Nephron progenitor cell (in vitro differentiated cells): ENCODE measurements at regions not wholly inside any gene's neighbourhood (a gene's known extent, or its start where the extent isn't known, plus 50 kb on each side); places are given as distances from the start of the nearest gene placed in this dataset.

ENCODE experiments used
- DNase-seq: peaks from one replicate; pipeline ENCODE4 v3.0.0; 2021
- H3K27ac Mint-ChIP-seq: 2 replicates; pipeline ENCODE4 v1.8.0; 2021; ENCODE audit warnings: mild to moderate bottlenecking, moderate library complexity, mixed read lengths
- H3K27me3 Mint-ChIP-seq: 2 replicates; pipeline ENCODE4 v1.8.0; 2021; ENCODE audit warnings: mild to moderate bottlenecking, low read depth, mixed read lengths; ENCODE audit not compliant: poor library complexity
- H3K36me3 Mint-ChIP-seq: 2 replicates; pipeline ENCODE4 v1.8.0; 2021; ENCODE audit warnings: low read depth, mixed read lengths
- H3K4me1 Mint-ChIP-seq: 2 replicates; pipeline ENCODE4 v1.8.0; 2021; ENCODE audit warnings: mixed read lengths
- H3K4me3 Mint-ChIP-seq: 2 replicates; pipeline ENCODE4 v1.8.0; 2021; ENCODE audit warnings: mild to moderate bottlenecking, moderate library complexity, mixed read lengths
- H3K9me3 Mint-ChIP-seq: 2 replicates; pipeline ENCODE4 v1.8.0; 2021; ENCODE audit warnings: mild to moderate bottlenecking, moderate library complexity, mixed read lengths
- TF ChIP-seq, protein P1 (sequence below): fragments of 200-600 bp; sonication (generic); IDR thresholded peaks from 2 replicates; pipeline ENCODE4 v1.5.0; 2021; ENCODE audit warnings: antibody characterized with exemption

DNA sequence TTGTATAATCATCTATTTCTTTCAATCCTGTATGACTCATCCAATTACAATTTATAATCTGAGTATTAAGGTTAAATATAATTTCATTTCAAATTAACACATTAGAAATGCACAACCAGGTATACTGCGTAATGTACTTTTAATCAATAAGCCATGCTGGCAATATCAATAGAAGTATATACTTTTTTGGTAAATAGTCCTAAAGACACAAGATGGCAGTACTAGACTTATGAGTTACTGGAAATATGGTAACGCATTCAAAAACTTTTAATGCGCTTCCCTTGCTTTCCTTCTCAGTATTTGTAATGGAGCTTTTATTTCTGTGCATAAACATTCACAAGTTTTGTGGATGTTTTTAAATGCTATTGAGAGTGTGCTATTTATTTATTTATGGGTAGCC is 1162.0 kb upstream of the TMPRSS15 start:
- no peaks in the 10 kb centered on the region for H3K27me3 Mint-ChIP-seq
- no peak for DNase-seq
- H3K36me3 Mint-ChIP-seq, result no peaks in the 10 kb centered on the region
- TF ChIP-seq, protein P1, sequence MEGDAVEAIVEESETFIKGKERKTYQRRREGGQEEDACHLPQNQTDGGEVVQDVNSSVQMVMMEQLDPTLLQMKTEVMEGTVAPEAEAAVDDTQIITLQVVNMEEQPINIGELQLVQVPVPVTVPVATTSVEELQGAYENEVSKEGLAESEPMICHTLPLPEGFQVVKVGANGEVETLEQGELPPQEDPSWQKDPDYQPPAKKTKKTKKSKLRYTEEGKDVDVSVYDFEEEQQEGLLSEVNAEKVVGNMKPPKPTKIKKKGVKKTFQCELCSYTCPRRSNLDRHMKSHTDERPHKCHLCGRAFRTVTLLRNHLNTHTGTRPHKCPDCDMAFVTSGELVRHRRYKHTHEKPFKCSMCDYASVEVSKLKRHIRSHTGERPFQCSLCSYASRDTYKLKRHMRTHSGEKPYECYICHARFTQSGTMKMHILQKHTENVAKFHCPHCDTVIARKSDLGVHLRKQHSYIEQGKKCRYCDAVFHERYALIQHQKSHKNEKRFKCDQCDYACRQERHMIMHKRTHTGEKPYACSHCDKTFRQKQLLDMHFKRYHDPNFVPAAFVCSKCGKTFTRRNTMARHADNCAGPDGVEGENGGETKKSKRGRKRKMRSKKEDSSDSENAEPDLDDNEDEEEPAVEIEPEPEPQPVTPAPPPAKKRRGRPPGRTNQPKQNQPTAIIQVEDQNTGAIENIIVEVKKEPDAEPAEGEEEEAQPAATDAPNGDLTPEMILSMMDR, result no peak
- H3K9me3 Mint-ChIP-seq, result no peaks in the 10 kb centered on the region
- H3K4me1 Mint-ChIP-seq, result no peaks in the 10 kb centered on the region
- H3K4me3 Mint-ChIP-seq, result no peak overlapping the region
- no peak overlapping the region for H3K27ac Mint-ChIP-seq

DNA sequence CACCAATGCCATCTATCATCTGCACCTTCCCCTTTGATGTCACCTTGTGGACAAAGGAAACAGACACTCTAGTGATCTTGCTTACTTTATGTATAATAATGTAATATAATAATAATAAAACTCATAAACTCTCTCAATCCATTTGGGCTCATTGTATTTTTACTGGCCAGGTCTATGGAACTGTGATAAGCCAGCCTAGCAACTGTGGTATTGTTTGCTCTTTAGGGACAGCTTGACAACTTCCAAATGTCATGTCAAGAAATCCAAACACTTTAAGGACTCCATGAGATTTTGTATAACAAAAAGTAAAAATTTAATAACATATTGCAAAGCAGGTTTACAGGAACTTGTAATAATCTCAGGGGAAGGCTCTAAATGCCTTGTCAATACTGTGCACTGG is 1163.4 kb upstream of the TMPRSS15 start:
- Mint-ChIP-seq H3K36me3 (no peaks in the 10 kb centered on the region), H3K27ac (no peak overlapping the region), H3K4me1 (no peaks in the 10 kb centered on the region), H3K4me3 (no peak overlapping the region), H3K27me3 (no peaks in the 10 kb centered on the region), H3K9me3 (no peaks in the 10 kb centered on the region)
- no peak for DNase-seq
- TF ChIP-seq, protein P1, result no peak

DNA sequence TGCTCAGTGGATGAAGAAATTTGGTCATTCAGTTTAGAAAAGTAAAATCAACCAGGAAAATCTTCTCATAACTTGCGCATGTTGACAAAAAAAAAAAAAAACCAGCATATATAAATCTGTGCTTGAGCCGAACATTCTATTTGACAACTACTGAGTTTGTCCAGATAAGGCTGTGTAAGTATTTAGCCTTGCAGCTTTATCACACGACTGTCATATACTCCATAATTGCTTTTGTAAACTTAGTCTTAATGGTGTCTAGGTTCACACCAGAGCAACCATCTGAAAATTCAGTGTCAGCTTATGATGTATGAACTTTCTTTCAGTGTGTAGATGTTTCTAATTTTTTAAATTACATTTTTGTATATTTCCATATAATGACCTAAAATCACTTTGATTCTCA is 1173.8 kb upstream of the TMPRSS15 start:
- Mint-ChIP-seq H3K27me3 (no peaks in the 10 kb centered on the region), H3K4me1 (no peaks in the 10 kb centered on the region), H3K9me3 (no peaks in the 10 kb centered on the region), H3K36me3 (no peaks in the 10 kb centered on the region), H3K4me3 (no peak overlapping the region), H3K27ac (no peak overlapping the region)
- TF ChIP-seq, protein P1, result no peak
- DNase-seq, result no peak

DNA sequence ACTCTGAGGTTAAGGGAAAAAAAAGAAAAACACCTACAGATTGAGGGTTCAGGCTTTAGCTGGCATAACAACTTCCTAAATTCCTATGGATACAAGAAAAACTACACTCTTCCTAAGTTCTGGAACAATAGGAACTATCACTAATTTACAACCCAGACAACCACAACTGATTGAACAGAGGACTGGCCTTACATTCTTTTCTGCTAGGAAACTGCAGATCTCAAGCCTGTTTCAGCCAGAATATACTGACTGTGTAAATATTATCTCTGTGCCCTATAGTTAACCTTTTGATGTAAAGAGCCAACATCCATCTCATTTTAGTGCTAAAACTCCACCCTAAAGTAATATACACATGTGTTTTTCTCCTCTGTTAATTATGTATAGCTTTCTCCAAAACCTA is 1186.5 kb upstream of the TMPRSS15 start:
- H3K9me3 Mint-ChIP-seq, result no peaks in the 10 kb centered on the region
- TF ChIP-seq, protein P1, result no peak
- H3K4me1 Mint-ChIP-seq, result peaks cover 13% of the 10 kb centered on the region
- H3K27me3 Mint-ChIP-seq, result no peaks in the 10 kb centered on the region
- H3K27ac Mint-ChIP-seq, result no peak overlapping the region
- no peak for DNase-seq
- H3K36me3 Mint-ChIP-seq, result no peaks in the 10 kb centered on the region
- H3K4me3 Mint-ChIP-seq, result no peak overlapping the region

DNA sequence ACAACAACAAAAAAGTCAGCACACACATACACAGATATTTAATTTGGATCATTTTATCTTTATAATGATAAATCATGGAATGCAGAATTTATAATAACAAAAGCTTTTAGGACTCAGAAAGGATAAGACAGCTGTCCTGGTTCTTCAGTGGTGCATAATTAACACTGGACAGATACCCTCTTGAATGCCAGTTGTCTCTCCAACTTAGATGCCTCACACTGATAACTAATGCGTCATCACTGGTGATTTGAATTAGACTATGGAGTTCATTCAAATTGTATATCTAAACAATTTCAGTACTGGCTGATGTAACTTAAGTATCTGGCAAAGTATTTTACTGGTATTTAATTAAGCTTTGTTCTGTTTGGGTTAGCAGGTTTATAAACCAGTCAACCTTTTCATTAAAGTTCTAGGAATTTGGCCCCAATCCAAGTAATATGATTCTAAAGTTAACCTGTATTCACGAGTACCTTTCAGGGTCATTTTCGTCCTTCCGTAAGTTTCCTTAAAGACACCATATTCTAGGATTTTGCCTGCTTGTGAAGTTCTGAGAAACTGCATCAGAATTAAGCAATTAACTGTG is 1199.5 kb upstream of the TMPRSS15 start:
- Mint-ChIP-seq H3K27me3 (no peaks in the 10 kb centered on the region), H3K4me1 (peaks cover 1% of the 10 kb centered on the region), H3K9me3 (no peaks in the 10 kb centered on the region), H3K36me3 (no peaks in the 10 kb centered on the region), H3K27ac (no peak overlapping the region), H3K4me3 (no peak overlapping the region)
- DNase-seq, result no peak
- TF ChIP-seq, protein P1, result no peak

DNA sequence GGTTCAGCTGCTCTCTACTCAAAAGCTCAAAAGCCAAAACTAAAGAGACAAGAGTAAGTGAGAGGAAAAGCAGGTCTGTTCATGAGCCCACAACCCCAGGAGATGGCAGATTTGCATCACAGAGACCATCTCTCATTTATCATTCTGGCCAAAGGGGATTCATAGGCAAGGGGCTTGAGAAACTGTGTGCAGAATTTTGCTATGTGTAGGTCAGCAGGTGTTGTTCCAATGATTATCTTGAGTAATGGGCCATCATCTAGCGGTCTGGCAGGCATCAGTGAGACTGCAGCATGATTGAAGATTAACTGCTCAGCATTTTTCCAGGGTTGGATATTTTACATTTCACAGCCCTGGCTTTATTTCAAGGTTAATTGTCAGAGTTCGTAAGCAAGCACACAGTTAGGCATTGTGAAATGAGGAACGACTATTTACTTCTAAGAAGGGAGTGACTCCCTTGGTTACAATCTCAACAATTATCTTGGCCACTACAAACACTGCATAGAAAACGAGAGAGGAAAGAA is 1204.6 kb upstream of the TMPRSS15 start:
- Mint-ChIP-seq H3K36me3 (no peaks in the 10 kb centered on the region), H3K27me3 (no peaks in the 10 kb centered on the region), H3K4me3 (no peak overlapping the region), H3K9me3 (no peaks in the 10 kb centered on the region), H3K27ac (no peak overlapping the region), H3K4me1 (peaks cover 7% of the 10 kb centered on the region)
- no peak for DNase-seq
- TF ChIP-seq, protein P1, result no peak
